Prostate gland (tissue), 2 donors: ENCODE measurements at regions not wholly inside any gene's neighbourhood (a gene's known extent, or its start where the extent isn't known, plus 50 kb on each side); places are given as distances from the start of the nearest gene placed in this dataset.
A peak's percentile ranks its signal among the peaks of the same experiment; 100 is the strongest.

Experiments
- DNase-seq: peaks from one replicate; pipeline ENCODE4 v3.0.0-alpha.2; 2019; ENCODE audit warnings: low spot score
- H3K27ac ChIP-seq, 2 donors: fragments of 200-600 bp; sonication (generic); 2 replicates each; pipeline ENCODE4 v1.5.1; 2017 to 2019
- H3K27me3 ChIP-seq: fragments of 200-600 bp; sonication (generic); replicated peaks from 2 replicates; pipeline ENCODE4 v1.5.1; 2019; ENCODE audit not compliant: insufficient read depth
- H3K36me3 ChIP-seq, 2 donors: fragments of 200-600 bp; sonication (generic); 1 replicate in 1 of 2; 2 replicates in 1 of 2; pipeline versions ENCODE4 v1.5.1 to v1.8.1; 2017 to 2019
- H3K4me1 ChIP-seq: fragments of 200-600 bp; sonication (generic); replicated peaks from 2 replicates; pipeline ENCODE4 v1.5.1; 2019
- H3K4me3 ChIP-seq, 2 donors: fragments of 200-600 bp; sonication (generic); 2 replicates each; pipeline ENCODE4 v1.5.1; 2017 to 2019
- H3K9me3 ChIP-seq: fragments of 200-600 bp; sonication (generic); 2 replicates; pipeline ENCODE4 v1.5.1; 2017
- CTCF ChIP-seq, 4 experiments: fragments of 200-600 bp in 2 of 4; fragments of 450-650 bp in 2 of 4; sonication (generic) in 2 of 4; IDR thresholded peaks; 1 replicate in 3 of 4; 2 replicates in 1 of 4; pipeline ENCODE4 v1.5.1; 2016 to 2019; ENCODE audit warnings: antibody characterized with exemption in 4 of 4, mild to moderate bottlenecking in 2 of 4, moderate library complexity in 2 of 4
- POLR2A ChIP-seq: fragments of 450-650 bp; IDR thresholded peaks from one replicate; pipeline ENCODE4 v1.6.1; 2016; ENCODE audit warnings: antibody characterized with exemption, mild to moderate bottlenecking
- POLR2AphosphoS5 ChIP-seq: sonication (generic); formaldehyde crosslinking; IDR thresholded peaks from one replicate; pipeline ENCODE4 v1.6.1; 2017; ENCODE audit warnings: antibody characterized with exemption
- WGBS: methylation state at CpG from one replicate; pipeline ENCODE4 v1.1.5; 2018; 5-methylcytosine and 5-hydroxymethylcytosine counted together
- intact Hi-C: fragments of 100-400 bp; cut with DNase I; formaldehyde crosslinking; loops from one replicate; pipeline ENCODE4 v1.14.2; 2022

- H3K27ac ChIP-seq, result no peak overlapping the region
- WGBS, result 74% methylated on average over 12 of the region's 12 CpGs
- DNase-seq, result no peak
- H3K9me3 ChIP-seq, result no peaks in the 10 kb centered on the region
- TF ChIP-seq CTCF (IDR thresholded peaks at IDR 0.05) (no peak), POLR2A (no peak), POLR2AphosphoS5 (no peak)
- H3K4me1 ChIP-seq, result no peaks in the 10 kb centered on the region
- H3K4me3 ChIP-seq, result no peak overlapping the region
- no peaks in the 10 kb centered on the region for H3K36me3 ChIP-seq
- H3K27me3 ChIP-seq, result no peaks in the 10 kb centered on the region
- intact Hi-C loops, result no loop called here
These were observed 124.1 kb upstream of the IGFBP7 start for GRCh38 chr4:57234252-57234775.

DNA sequence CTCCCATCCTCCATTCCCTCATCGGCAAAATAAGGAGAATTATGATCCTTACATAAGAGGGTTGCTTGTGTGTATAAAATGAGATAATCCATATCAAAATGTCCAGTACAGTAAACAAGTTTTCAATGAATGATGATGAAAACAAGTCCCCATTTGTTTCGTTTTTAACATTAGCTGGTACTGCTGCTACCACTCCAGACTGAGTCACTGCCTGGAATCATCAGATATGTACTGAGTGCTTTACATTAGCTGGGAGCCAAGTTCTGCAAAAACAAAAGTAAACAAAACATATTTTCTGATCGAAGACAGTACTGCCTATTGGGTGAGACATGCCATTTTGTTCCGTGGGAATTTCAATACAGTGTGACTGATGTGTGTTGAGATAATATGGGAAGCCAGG, 123.2 kb upstream of the IGFBP7 start:
- Histone ChIP-seq H3K9me3 (no peaks in the 10 kb centered on the region), H3K4me1 (no peaks in the 10 kb centered on the region), H3K27ac (peak overlapping the region in 1 of 2 donors; percentile 49), H3K36me3 (no peaks in the 10 kb centered on the region), H3K27me3 (no peaks in the 10 kb centered on the region), H3K4me3 (no peak overlapping the region)
- 17% methylated on average over 4 of the region's 4 CpGs for WGBS
- intact Hi-C loops, result no loop called here
- DNase-seq, result peak; percentile 46
- TF ChIP-seq POLR2A (no peak), CTCF (IDR thresholded peaks at IDR 0.05) (no peak), POLR2AphosphoS5 (peak; percentile 77)

DNA sequence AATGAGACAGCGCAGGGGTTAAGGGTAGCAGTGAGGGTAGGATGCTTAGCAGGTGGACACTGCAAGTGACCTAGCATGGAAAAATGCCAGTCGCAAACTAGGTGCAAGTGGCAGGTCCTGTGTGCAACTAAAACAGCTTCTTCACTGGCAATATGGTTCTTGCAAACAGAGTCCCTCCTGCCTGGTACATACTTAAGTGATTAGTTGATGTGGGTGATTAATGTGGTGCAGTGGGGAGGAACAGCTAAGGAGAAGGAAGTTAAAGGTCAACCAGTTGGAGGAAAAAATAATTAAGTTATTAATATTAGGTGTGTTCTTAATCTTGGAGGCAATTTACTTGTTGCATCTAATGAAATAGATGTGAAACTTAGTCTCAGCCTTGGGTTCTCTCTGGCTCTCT, 121.6 kb upstream of the IGFBP7 start:
- WGBS, result 92% methylated on average over 2 of the region's 2 CpGs
- H3K4me1 ChIP-seq, result no peaks in the 10 kb centered on the region
- intact Hi-C loops, result no loop called here
- no peak overlapping the region for H3K4me3 ChIP-seq
- no peak overlapping the region for H3K27ac ChIP-seq
- no peaks in the 10 kb centered on the region for H3K27me3 ChIP-seq
- DNase-seq, result no peak
- TF ChIP-seq CTCF (IDR thresholded peaks at IDR 0.05), result no peak
- TF ChIP-seq POLR2AphosphoS5, result no peak
- no peaks in the 10 kb centered on the region for H3K9me3 ChIP-seq
- no peaks in the 10 kb centered on the region for H3K36me3 ChIP-seq

DNA sequence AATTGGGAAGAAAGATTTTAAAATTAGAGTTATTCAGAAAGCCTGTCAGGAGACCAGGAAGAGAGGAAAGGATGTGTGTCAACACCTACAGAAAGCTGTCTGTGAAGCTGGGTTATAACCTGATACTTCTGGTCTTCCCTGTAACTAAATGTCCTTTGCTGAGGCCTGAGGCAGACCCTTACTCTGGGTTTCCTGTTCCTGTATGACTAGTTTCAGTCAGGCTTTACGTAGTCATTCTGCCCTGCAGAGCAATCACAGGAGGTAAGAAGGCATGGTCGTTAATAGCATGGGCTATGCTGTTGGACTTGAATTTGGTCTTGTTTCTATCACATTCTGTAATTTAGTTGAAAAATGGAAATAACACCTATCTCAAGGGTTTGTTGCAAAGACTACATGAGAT, 110.5 kb upstream of the IGFBP7 start:
- WGBS, result 51% methylated on average over 2 of the region's 2 CpGs
- TF ChIP-seq POLR2A (no peak), CTCF (IDR thresholded peaks at IDR 0.05) (no peak), POLR2AphosphoS5 (no peak)
- H3K4me3 ChIP-seq, result no peak overlapping the region
- H3K27ac ChIP-seq, result no peak overlapping the region
- intact Hi-C loops, result no loop called here
- no peaks in the 10 kb centered on the region for H3K9me3 ChIP-seq
- no peaks in the 10 kb centered on the region for H3K27me3 ChIP-seq
- H3K4me1 ChIP-seq, result no peaks in the 10 kb centered on the region
- H3K36me3 ChIP-seq, result no peaks in the 10 kb centered on the region
- DNase-seq, result no peak

DNA sequence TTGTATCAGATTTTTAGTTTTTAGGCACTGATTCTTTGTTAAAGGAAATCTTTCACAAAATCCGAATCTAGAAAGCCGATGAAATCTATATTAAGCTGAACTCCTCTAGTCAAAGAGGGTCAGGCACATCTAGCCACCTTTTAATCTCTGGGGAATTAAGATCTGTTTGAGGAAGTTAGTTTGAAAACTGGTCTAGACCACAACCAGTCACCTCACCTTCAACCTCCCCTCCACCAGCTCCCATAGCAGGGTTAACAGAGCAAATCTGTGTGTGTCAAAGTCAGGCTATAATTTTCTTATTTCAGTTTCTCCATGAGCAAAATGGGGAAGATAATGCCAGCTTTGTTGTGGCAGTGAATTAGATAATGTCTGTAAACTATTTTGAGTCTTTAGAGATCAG, 110.0 kb upstream of the IGFBP7 start:
- H3K36me3 ChIP-seq, result no peaks in the 10 kb centered on the region
- no peaks in the 10 kb centered on the region for H3K4me1 ChIP-seq
- H3K27me3 ChIP-seq, result no peaks in the 10 kb centered on the region
- TF ChIP-seq POLR2AphosphoS5, result no peak
- no peak for TF ChIP-seq CTCF (IDR thresholded peaks at IDR 0.05)
- no peak for TF ChIP-seq POLR2A
- H3K9me3 ChIP-seq, result no peaks in the 10 kb centered on the region
- no peak for DNase-seq
- WGBS, result 96% methylated on average over 2 of the region's 2 CpGs
- H3K4me3 ChIP-seq, result no peak overlapping the region
- intact Hi-C loops, result no loop called here
- H3K27ac ChIP-seq, result no peak overlapping the region
